DND-41 (cell line): ENCODE measurements at regions not wholly inside any gene's neighbourhood (a gene's known extent, or its start where the extent isn't known, plus 50 kb on each side); places are given as distances from the start of the nearest gene placed in this dataset.

Experiments
- CTCF ChIP-seq: IDR thresholded peaks from 2 replicates; pipeline ENCODE4 v1.5.1; 2012; ENCODE audit warnings: borderline replicate concordance, low read length, moderate library complexity, mild to moderate bottlenecking; ENCODE audit not compliant: poor library complexity, severe bottlenecking; ENCODE audit errors: extremely low read depth
- EZH2 ChIP-seq: IDR thresholded peaks from 3 replicates; pipeline ENCODE4 v1.6.1; 2012; ENCODE audit warnings: borderline replicate concordance, low read depth, mild to moderate bottlenecking, moderate library complexity, low read length, inconsistent platforms; ENCODE audit not compliant: severe bottlenecking

GRCh38 chr4:174037049-174037448 is 246.4 kb downstream of the FBXO8 start:
- TF ChIP-seq CTCF = no peak
- no peak for TF ChIP-seq EZH2
